Hepatocyte (in vitro differentiated cells): ENCODE measurements at regions not wholly inside any gene's neighbourhood (a gene's known extent, or its start where the extent isn't known, plus 50 kb on each side); places are given as distances from the start of the nearest gene placed in this dataset.
"Not testable (repeated sequence)": the region's sequence is repeated elsewhere in the genome, so short reads cannot be mapped to it uniquely, and the experiment has no call there.

ENCODE experiments used
- DNase-seq: peaks from one replicate; pipeline ENCODE4 v3.0.0-alpha.2; 2016; ENCODE audit warnings: low spot score
- H2AFZ ChIP-seq: fragments of 200-600 bp; sonication (generic); 2 replicates; pipeline ENCODE4 v1.6.0; 2016; ENCODE audit warnings: antibody characterized with exemption, mild to moderate bottlenecking
- H3K27ac ChIP-seq: fragments of 200-600 bp; sonication (generic); 2 replicates; pipeline ENCODE4 v1.5.1; 2016; ENCODE audit warnings: mild to moderate bottlenecking
- H3K27me3 ChIP-seq: fragments of 200-600 bp; sonication (generic); 2 replicates; pipeline ENCODE4 v1.6.1; 2016
- H3K36me3 ChIP-seq: fragments of 200-600 bp; sonication (generic); replicated peaks from 2 replicates; pipeline ENCODE4 v1.5.1; 2016; ENCODE audit warnings: low read depth; ENCODE audit not compliant: insufficient read depth
- H3K4me1 ChIP-seq: fragments of 200-600 bp; sonication (generic); 2 replicates; pipeline ENCODE4 v1.5.1; 2016; ENCODE audit warnings: mild to moderate bottlenecking, moderate library complexity; ENCODE audit not compliant: insufficient read depth
- H3K4me2 ChIP-seq: fragments of 200-600 bp; sonication (generic); 2 replicates; pipeline ENCODE4 v1.6.0; 2016
- H3K4me3 ChIP-seq: fragments of 200-600 bp; sonication (generic); 2 replicates; pipeline ENCODE4 v1.5.1; 2016; ENCODE audit warnings: mild to moderate bottlenecking
- H3K79me2 ChIP-seq: fragments of 200-600 bp; sonication (generic); 2 replicates; pipeline ENCODE4 v1.6.0; 2017; ENCODE audit warnings: mild to moderate bottlenecking
- H3K9me2 ChIP-seq: fragments of 200-600 bp; sonication (generic); replicated peaks from 2 replicates; pipeline ENCODE4 v1.6.0; 2017; ENCODE audit warnings: mild to moderate bottlenecking; ENCODE audit not compliant: insufficient read depth
- H3K9me3 ChIP-seq: fragments of 200-600 bp; sonication (generic); 2 replicates; pipeline ENCODE4 v1.5.1; 2016; ENCODE audit warnings: low read depth, mild to moderate bottlenecking
- H4K20me1 ChIP-seq: fragments of 200-600 bp; sonication (generic); 2 replicates; pipeline ENCODE4 v1.6.0; 2016; ENCODE audit warnings: mild to moderate bottlenecking; ENCODE audit not compliant: insufficient read depth, poor library complexity, severe bottlenecking
- EZH2 ChIP-seq: fragments of 200-600 bp; sonication (generic); IDR thresholded peaks from 2 replicates; pipeline ENCODE4 v1.6.1; 2016; ENCODE audit warnings: antibody characterized with exemption, mild to moderate bottlenecking, borderline replicate concordance
- EZH2phosphoT487 ChIP-seq: fragments of 200-600 bp; sonication (generic); IDR thresholded peaks from one replicate; pipeline ENCODE4 v1.6.1; 2018; ENCODE audit warnings: antibody characterized with exemption, mild to moderate bottlenecking, low read depth, moderate library complexity; ENCODE audit not compliant: unreplicated experiment, severe bottlenecking
- WGBS: methylation state at CpG from one replicate; pipeline ENCODE4 v1.1.6; 2016; ENCODE audit warnings: low lambda C conversion rate; ENCODE audit errors: missing lambda C conversion rate; 5-methylcytosine and 5-hydroxymethylcytosine counted together
- TF ChIP-seq, protein P1 (sequence below): fragments of 200-600 bp; sonication (generic); IDR thresholded peaks from 2 replicates; pipeline ENCODE4 v1.5.1; 2016; ENCODE audit warnings: antibody characterized with exemption, mild to moderate bottlenecking; ENCODE audit not compliant: poor library complexity

DNA sequence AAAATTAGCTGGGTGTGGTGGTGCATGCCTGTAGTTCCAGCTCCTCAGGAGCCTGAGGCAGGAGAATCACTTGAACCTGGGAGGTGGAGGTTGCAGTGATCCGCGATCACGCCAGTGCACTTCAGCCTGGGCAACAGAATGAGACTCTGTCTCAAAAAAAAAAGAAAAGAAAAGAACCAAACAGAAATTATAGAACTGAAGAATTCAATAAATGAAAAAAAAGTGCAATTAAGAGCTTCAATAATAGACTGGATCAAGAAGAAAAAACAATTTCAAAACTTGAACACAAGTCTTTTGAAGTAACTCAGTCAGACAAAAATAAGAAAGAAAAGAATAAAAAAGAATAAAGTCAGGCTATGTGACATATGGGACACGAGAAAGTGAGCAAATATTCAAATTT, 175.8 kb upstream of the ZSWIM2 start:
- DNase-seq = no peak
- Histone ChIP-seq H4K20me1 (no peaks in the 10 kb centered on the region), H3K9me2 (no peaks in the 10 kb centered on the region), H3K4me2 (no peak overlapping the region), H3K27me3 (no peaks in the 10 kb centered on the region), H3K36me3 (no peaks in the 10 kb centered on the region), H3K79me2 (no peaks in the 10 kb centered on the region), H2AFZ (no peak overlapping the region), H3K4me3 (no peak overlapping the region), H3K27ac (no peak overlapping the region), H3K9me3 (no peaks in the 10 kb centered on the region), H3K4me1 (no peaks in the 10 kb centered on the region)
- TF ChIP-seq EZH2phosphoT487 (no peak), EZH2 (no peak)
- TF ChIP-seq, protein P1, sequence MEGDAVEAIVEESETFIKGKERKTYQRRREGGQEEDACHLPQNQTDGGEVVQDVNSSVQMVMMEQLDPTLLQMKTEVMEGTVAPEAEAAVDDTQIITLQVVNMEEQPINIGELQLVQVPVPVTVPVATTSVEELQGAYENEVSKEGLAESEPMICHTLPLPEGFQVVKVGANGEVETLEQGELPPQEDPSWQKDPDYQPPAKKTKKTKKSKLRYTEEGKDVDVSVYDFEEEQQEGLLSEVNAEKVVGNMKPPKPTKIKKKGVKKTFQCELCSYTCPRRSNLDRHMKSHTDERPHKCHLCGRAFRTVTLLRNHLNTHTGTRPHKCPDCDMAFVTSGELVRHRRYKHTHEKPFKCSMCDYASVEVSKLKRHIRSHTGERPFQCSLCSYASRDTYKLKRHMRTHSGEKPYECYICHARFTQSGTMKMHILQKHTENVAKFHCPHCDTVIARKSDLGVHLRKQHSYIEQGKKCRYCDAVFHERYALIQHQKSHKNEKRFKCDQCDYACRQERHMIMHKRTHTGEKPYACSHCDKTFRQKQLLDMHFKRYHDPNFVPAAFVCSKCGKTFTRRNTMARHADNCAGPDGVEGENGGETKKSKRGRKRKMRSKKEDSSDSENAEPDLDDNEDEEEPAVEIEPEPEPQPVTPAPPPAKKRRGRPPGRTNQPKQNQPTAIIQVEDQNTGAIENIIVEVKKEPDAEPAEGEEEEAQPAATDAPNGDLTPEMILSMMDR = no peak
- whole genome bisulfite sequencing = 95% methylated on average over 4 of the region's 4 CpGs

DNA sequence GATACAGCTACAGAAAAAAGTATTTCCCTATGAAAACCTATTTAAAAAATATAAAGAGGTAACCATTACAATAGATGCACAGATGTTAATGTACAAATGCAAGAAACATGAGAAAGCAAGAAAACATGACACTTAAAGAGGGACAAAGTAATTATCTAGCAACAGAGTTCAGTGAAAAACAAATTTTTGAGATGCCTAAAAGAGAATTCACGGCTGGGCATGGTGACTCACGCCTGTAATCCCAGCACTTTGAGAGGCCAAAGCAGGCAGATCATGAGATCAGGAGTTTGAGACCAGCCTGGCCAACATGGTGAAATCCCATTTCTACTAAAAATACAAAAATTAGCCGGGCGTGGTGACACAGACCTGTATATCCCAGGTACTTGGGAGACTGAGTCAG, 175.0 kb upstream of the ZSWIM2 start:
- not testable (repeated sequence) for DNase-seq, H3K79me2 ChIP-seq, H4K20me1 ChIP-seq, H3K4me3 ChIP-seq, H3K9me3 ChIP-seq, H3K4me2 ChIP-seq, H3K27ac ChIP-seq, H3K27me3 ChIP-seq, H3K4me1 ChIP-seq, H3K9me2 ChIP-seq, H2AFZ ChIP-seq, H3K36me3 ChIP-seq
- 84% methylated on average over 4 of the region's 4 CpGs for WGBS

DNA sequence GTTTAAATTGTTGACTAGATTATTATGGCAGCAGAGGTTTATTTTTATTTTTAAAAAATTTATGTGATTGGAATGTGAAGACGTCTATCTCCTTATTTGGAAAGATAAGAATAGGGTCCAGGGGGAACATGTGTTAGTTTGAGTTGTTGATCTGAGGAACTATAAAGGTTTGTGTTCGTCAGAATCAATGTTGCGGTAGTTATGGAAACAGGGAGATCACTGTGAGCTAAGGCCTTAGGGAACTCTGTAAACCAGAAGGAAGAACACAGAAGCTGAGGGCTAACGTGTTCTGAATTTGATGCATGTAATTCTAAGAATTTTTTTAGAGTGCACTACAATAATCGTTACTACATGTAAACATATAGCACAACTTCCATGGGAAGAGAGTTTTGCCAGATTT, 168.5 kb upstream of the ZSWIM2 start:
- no peak for DNase-seq
- WGBS = 90% methylated on average over 5 of the region's 5 CpGs
- Histone ChIP-seq H3K4me2 (no peak overlapping the region), H3K4me1 (no peaks in the 10 kb centered on the region), H3K79me2 (no peaks in the 10 kb centered on the region), H3K27ac (no peak overlapping the region), H2AFZ (no peak overlapping the region), H3K9me3 (no peaks in the 10 kb centered on the region), H4K20me1 (no peaks in the 10 kb centered on the region), H3K4me3 (no peak overlapping the region), H3K27me3 (no peaks in the 10 kb centered on the region), H3K36me3 (no peaks in the 10 kb centered on the region), H3K9me2 (no peaks in the 10 kb centered on the region)
- TF ChIP-seq, protein P1 = no peak
- TF ChIP-seq EZH2phosphoT487 (no peak), EZH2 (no peak)

DNA sequence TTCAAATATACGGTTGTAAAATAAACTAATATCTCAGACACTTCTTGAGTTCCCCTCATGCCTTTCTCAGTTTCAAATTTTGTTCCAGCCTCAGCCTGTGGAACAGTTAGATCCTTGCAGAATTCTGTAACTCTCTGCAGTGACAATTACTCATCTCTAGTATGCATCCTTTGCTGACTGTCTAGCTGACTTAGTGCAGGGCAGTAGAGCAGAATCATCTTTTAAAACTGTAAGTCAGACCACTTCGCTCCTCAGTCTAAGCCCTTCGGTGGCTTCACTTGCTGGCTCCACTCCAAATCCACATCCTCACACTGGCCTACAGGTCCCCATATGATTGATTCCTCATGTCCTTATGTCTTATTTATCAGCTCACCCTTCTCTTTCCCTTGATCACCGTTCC, 164.1 kb upstream of the ZSWIM2 start:
- no peaks in the 10 kb centered on the region for H4K20me1 ChIP-seq

More for the DNA sequence above, 164.1 kb upstream of the ZSWIM2 start:
- no peaks in the 10 kb centered on the region for H3K27me3 ChIP-seq
- no peaks in the 10 kb centered on the region for H3K9me3 ChIP-seq
- no peaks in the 10 kb centered on the region for H3K79me2 ChIP-seq
- DNase-seq = no peak
- no peak overlapping the region for H2AFZ ChIP-seq
- no peak overlapping the region for H3K4me3 ChIP-seq
- WGBS = 81% methylated on average over 4 of the region's 4 CpGs
- no peaks in the 10 kb centered on the region for H3K36me3 ChIP-seq
- no peak overlapping the region for H3K27ac ChIP-seq
- no peaks in the 10 kb centered on the region for H3K4me1 ChIP-seq
- H3K9me2 ChIP-seq = no peaks in the 10 kb centered on the region
- TF ChIP-seq EZH2 = no peak
- TF ChIP-seq, protein P1 = no peak
- TF ChIP-seq EZH2phosphoT487 = no peak
- H3K4me2 ChIP-seq = no peak overlapping the region
